GM12878 (cell line): ENCODE measurements at regions not wholly inside any gene's neighbourhood (a gene's known extent, or its start where the extent isn't known, plus 50 kb on each side); places are given as distances from the start of the nearest gene placed in this dataset.

Source experiments
- ATAC-seq: fragments of 200-7000 bp; cut with Tn5 transposase; 3 replicates; pipeline ENCODE4 v1.9.1; 2020; ENCODE audit warnings: mild to moderate bottlenecking, moderate library complexity
- BruUV-seq: library from RNA; stranded (reverse); fragments of 400-500 nt; replicated peaks from 2 replicates; lab custom pipeline; 2021; lab: Mats Ljungman, UMichigan
- CTCF ChIA-PET: fragments of 300-600 bp; sonication (Branson Sonifier 250); formaldehyde crosslinking; extraction: SDS; loops from one replicate; lab custom pipeline; 2021; ENCODE audit warnings: inconsistent platforms; lab: Yijun Ruan, JAX
- POLR2A ChIA-PET: fragments of 350-600 bp; formaldehyde crosslinking; extraction: SDS; loops from one replicate; lab custom pipeline; 2021; ENCODE audit warnings: inconsistent platforms; lab: Charles Lee
- RAD21 ChIA-PET: fragments of 300-600 bp; sonication (Branson Sonifier 250); formaldehyde crosslinking; loops from one replicate; lab custom pipeline; 2023; ENCODE audit warnings: antibody characterized with exemption; ENCODE audit not compliant: unreplicated experiment; lab: Charles Lee
- SMC1A ChIA-PET: fragments of 300-600 bp; sonication (Branson Sonifier 250); formaldehyde crosslinking; loops from one replicate; lab custom pipeline; 2023; ENCODE audit not compliant: unreplicated experiment, uncharacterized antibody; lab: Charles Lee
- DNase-seq: peaks from one replicate; pipeline ENCODE4 v3.0.0-alpha.2; 2011; ENCODE audit warnings: low read depth, low spot score
- FAIRE-seq: peaks from 3 replicates; lab custom pipeline; 2011; peaks lifted over from hg19 to GRCh38; lab: Jason Lieb, UNC
- H2AFZ ChIP-seq: 2 replicates; pipeline ENCODE4 v1.6.0; 2011; ENCODE audit warnings: low read depth, low read length, control low read depth; ENCODE audit not compliant: control insufficient read depth
- H3K27ac ChIP-seq: 2 replicates; pipeline ENCODE4 v1.5.1; 2011; ENCODE audit warnings: control low read depth; ENCODE audit not compliant: control insufficient read depth, insufficient read depth
- H3K27me3 ChIP-seq, 2 experiments: replicated peaks in 1 of 2; 2 replicates each; pipeline versions ENCODE4 v1.6.0 to v1.6.1; 2011; ENCODE audit warnings: low read length in 1 of 2; ENCODE audit not compliant: control insufficient read depth in 2 of 2, insufficient read depth in 2 of 2
- H3K36me3 ChIP-seq, 2 experiments: 2 replicates each; pipeline ENCODE4 v1.5.1; 2011; ENCODE audit warnings: low read length in 1 of 2; ENCODE audit not compliant: control insufficient read depth in 2 of 2, insufficient read depth in 2 of 2
- H3K4me1 ChIP-seq: 2 replicates; pipeline ENCODE4 v1.6.1; 2011; ENCODE audit warnings: mild to moderate bottlenecking, low read length, moderate library complexity, mixed read lengths; ENCODE audit not compliant: control insufficient read depth, insufficient read depth
- H3K4me2 ChIP-seq: 2 replicates; pipeline ENCODE4 v1.6.0; 2011; ENCODE audit warnings: control low read depth; ENCODE audit not compliant: control insufficient read depth, insufficient read depth
- H3K4me3 ChIP-seq: fragments of 200-600 bp; sonication (generic); 2 replicates; pipeline ENCODE4 v1.5.1; 2016
- H3K79me2 ChIP-seq: 2 replicates; pipeline ENCODE4 v1.6.0; 2011; ENCODE audit warnings: low read length; ENCODE audit not compliant: control insufficient read depth, insufficient read depth
- H3K9ac ChIP-seq: 2 replicates; pipeline ENCODE4 v1.8.0; 2011; ENCODE audit warnings: low read length, control low read depth, mixed read lengths; ENCODE audit not compliant: control insufficient read depth, insufficient read depth
- H3K9me3 ChIP-seq: replicated peaks from 3 replicates; pipeline ENCODE4 v1.5.1; 2011; ENCODE audit warnings: mild to moderate bottlenecking, low read length; ENCODE audit not compliant: control insufficient read depth, insufficient read depth
- H4K20me1 ChIP-seq: 2 replicates; pipeline ENCODE4 v1.6.0; 2011; ENCODE audit not compliant: control insufficient read depth, insufficient read depth
- BRCA1 ChIP-seq: IDR thresholded peaks from 2 replicates; pipeline ENCODE4 v1.6.1; 2011; ENCODE audit warnings: low read depth, low read length, improper control_type of control experiment
- E4F1 ChIP-seq: fragments of 450-650 bp; IDR thresholded peaks from 2 replicates; pipeline ENCODE4 v1.6.1; 2018; ENCODE audit warnings: borderline replicate concordance, mild to moderate bottlenecking; ENCODE audit not compliant: partially characterized antibody
- IRF3 ChIP-seq: fragments of 450-650 bp; IDR thresholded peaks from 2 replicates; pipeline ENCODE4 v1.6.1; 2014; ENCODE audit warnings: mild to moderate bottlenecking
- IRF5 ChIP-seq: fragments of 450-650 bp; IDR thresholded peaks from 2 replicates; pipeline ENCODE4 v1.6.1; 2017; ENCODE audit warnings: borderline replicate concordance
- MXI1 ChIP-seq: fragments of 150-350 bp; IDR thresholded peaks from 2 replicates; pipeline ENCODE4 v1.6.1; 2011; ENCODE audit warnings: low read depth, mild to moderate bottlenecking, inconsistent platforms, low read length, improper control_type of control experiment
- NRF1 ChIP-seq: conservative IDR thresholded peaks from 2 replicates; pipeline ENCODE4 v1.6.1; 2011; ENCODE audit warnings: mild to moderate bottlenecking, low read depth, low read length, improper control_type of control experiment
- PKNOX1 ChIP-seq: fragments of 450-650 bp; IDR thresholded peaks from 2 replicates; pipeline ENCODE4 v1.6.1; 2016; ENCODE audit warnings: mild to moderate bottlenecking
- POLR2AphosphoS2 ChIP-seq: IDR thresholded peaks from 2 replicates; pipeline ENCODE4 v1.6.1; 2011; ENCODE audit warnings: low read depth, mild to moderate bottlenecking, low read length, improper control_type of control experiment, moderate library complexity
- TBL1XR1 ChIP-seq: IDR thresholded peaks from 2 replicates; pipeline ENCODE4 v1.6.1; 2012; ENCODE audit warnings: low read depth, low read length, improper control_type of control experiment
- WGBS: methylation state at CpG from one replicate; pipeline ENCODE4 v1.1.6; 2016; ENCODE audit warnings: low lambda C conversion rate; ENCODE audit not compliant: insufficient replicate concordance, insufficient coverage; ENCODE audit errors: missing lambda C conversion rate; 5-methylcytosine and 5-hydroxymethylcytosine counted together
- in situ Hi-C: fragments of 300-500 bp; cut with MboI; formaldehyde crosslinking; loops from 9 replicates; pipeline ENCODE4 v1.14.3; 2018; ENCODE audit warnings: mixed read lengths
- intact Hi-C: fragments of 100-400 bp; cut with micrococcal nuclease; formaldehyde crosslinking; loops from one replicate; pipeline ENCODE4 v1.14.2; 2022; ENCODE audit not compliant: unreplicated experiment

- H3K27me3 ChIP-seq: no peaks in the 10 kb centered on the region
Observed at GRCh38 chr4:86446996-86447395, 87.1 kb upstream of the MAPK10 start.

More at GRCh38 chr4:86446996-86447395, 87.1 kb upstream of the MAPK10 start:
- no peak overlapping the region for H3K4me2 ChIP-seq
- no peaks in the 10 kb centered on the region for H3K79me2 ChIP-seq
- no peak overlapping the region for H2AFZ ChIP-seq
- BruUV-seq: no TSS peak
- DNase-seq (no peak), ATAC-seq (no peak), FAIRE-seq (no peak)
- ChIA-PET SMC1A (no interaction called here), RAD21 (no interaction called here), CTCF (no interaction called here), POLR2A (no interaction called here)
- no peaks in the 10 kb centered on the region for H3K36me3 ChIP-seq
- WGBS: 41% methylated on average over 5 of the region's 5 CpGs
- H3K27ac ChIP-seq: no peak overlapping the region
- in situ Hi-C loops: no loop called here
- TF ChIP-seq NRF1 (no peak), TBL1XR1 (no peak), IRF3 (no peak), POLR2AphosphoS2 (no peak), PKNOX1 (no peak), IRF5 (no peak), E4F1 (no peak), BRCA1 (no peak), MXI1 (no peak)
- no peak overlapping the region for H3K9ac ChIP-seq
- intact Hi-C loops: no loop called here
- H3K4me1 ChIP-seq: no peaks in the 10 kb centered on the region
- H4K20me1 ChIP-seq: no peaks in the 10 kb centered on the region
- H3K9me3 ChIP-seq: no peaks in the 10 kb centered on the region
- H3K4me3 ChIP-seq: no peak overlapping the region
